ENCODE measurements at regions not wholly inside any gene's neighbourhood (a gene's known extent, or its start where the extent isn't known, plus 50 kb on each side); places are given as distances from the start of the nearest gene placed in this dataset.

GRCh38 chr5:121741156-121741555 lies 110.5 kb upstream of the FTMT start:
- DNase-seq (ENCODE audit: low read depth) = no peak

GRCh38 chr5:121744577-121744976 lies 107.1 kb upstream of the FTMT start:
- no peak for DNase-seq (ENCODE audit: low read depth)

- no peak for DNase-seq (ENCODE audit: low read depth)
Observed at GRCh38 chr5:121745407-121745806, 106.3 kb upstream of the FTMT start.

GRCh38 chr5:121746763-121747162 lies 104.9 kb upstream of the FTMT start:
- DNase-seq (ENCODE audit: low read depth) = no peak

- no peak for DNase-seq (ENCODE audit: low read depth)
Observed at GRCh38 chr5:121748686-121749085, 103.0 kb upstream of the FTMT start.

- DNase-seq (ENCODE audit: low read depth) = no peak
Observed at GRCh38 chr5:121752149-121752548, 99.5 kb upstream of the FTMT start.

GRCh38 chr5:121755266-121755665 lies 96.4 kb upstream of the FTMT start:
- DNase-seq (ENCODE audit: low read depth) = no peak

GRCh38 chr5:121757753-121758152 lies 93.9 kb upstream of the FTMT start:
- no peak for DNase-seq (ENCODE audit: low read depth)

- no peak for DNase-seq (ENCODE audit: low read depth)
Observed at GRCh38 chr5:121758615-121759014, 93.1 kb upstream of the FTMT start.

- DNase-seq (ENCODE audit: low read depth) = no peak
Observed at GRCh38 chr5:121762426-121762825, 89.3 kb upstream of the FTMT start.

- DNase-seq (ENCODE audit: low read depth) = no peak
Observed at GRCh38 chr5:121763665-121764064, 88.0 kb upstream of the FTMT start.

GRCh38 chr5:121780406-121780805 lies 71.3 kb upstream of the FTMT start:
- no peak for DNase-seq (ENCODE audit: low read depth)

- no peak for DNase-seq (ENCODE audit: low read depth)
Observed at GRCh38 chr5:121783700-121784099, 68.0 kb upstream of the FTMT start.

- DNase-seq (ENCODE audit: low read depth) = no peak
Observed at GRCh38 chr5:121793791-121794190, 57.9 kb upstream of the FTMT start.

GRCh38 chr5:121795511-121795910 lies 56.2 kb upstream of the FTMT start:
- no peak for DNase-seq (ENCODE audit: low read depth)

- no peak for DNase-seq (ENCODE audit: low read depth)
Observed at GRCh38 chr5:121797681-121798518, 53.8 kb upstream of the FTMT start.
